ENCODE measurements at regions not wholly inside any gene's neighbourhood (a gene's known extent, or its start where the extent isn't known, plus 50 kb on each side); places are given as distances from the start of the nearest gene placed in this dataset.

DNA sequence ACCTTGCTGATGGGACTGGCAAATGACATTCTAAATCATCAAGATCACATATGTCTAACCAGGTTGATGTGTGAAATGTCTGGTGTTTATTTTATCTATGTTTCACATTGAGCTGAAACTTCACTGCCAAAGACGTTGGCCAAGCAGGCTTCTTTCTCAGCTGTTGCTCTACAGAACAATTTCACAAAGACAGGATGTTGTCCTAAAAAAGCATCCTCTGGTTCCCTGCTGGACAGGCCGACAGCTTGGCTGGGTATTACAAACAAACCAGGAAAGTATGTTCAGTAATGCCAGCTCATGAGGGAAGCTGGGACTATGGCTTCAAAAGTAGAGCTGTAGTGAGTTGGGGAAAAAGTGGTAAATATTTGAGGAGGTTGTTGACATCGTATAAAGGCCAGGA is 179.4 kb downstream of the FAM43A start:
- 88 to 89% methylated on average over 3 of the region's 3 CpGs for WGBS, 2 experiments

DNA sequence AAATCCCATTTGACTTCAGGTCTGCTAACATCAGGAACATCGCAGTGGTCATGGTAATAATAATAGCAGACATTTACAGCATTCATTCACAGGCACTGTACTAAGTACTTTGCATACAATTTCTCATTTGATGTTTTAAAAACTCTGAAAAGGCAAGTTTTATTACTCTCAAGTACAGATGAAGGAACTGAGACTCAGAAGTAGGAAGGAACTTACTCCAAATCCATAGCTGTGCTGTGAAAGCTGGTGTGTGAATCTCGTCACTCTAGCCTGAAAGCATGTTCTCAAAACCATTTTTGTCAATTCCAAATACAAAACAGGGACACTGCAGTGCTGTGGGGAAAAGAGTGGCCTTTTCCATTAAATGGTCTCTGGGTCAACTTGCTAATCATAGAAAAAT is 179.9 kb downstream of the FAM43A start:
- no peak overlapping the region for H3K4me3 ChIP-seq (ENCODE audit: insufficient read depth, low read depth, low read length)
- H3K27ac ChIP-seq (ENCODE audit: insufficient read depth, low read depth, low read length, poor library complexity, severe bottlenecking), result no peak overlapping the region
- H3K27me3 ChIP-seq (ENCODE audit: control insufficient read depth, insufficient read depth, low read length, poor library complexity, severe bottlenecking), result no peaks in the 10 kb centered on the region
- no peaks in the 10 kb centered on the region for H3K9me3 ChIP-seq (ENCODE audit: control insufficient read depth, low read length)
- H3K4me1 ChIP-seq (ENCODE audit: control insufficient read depth, insufficient read depth, low read length), result peaks cover 3% of the 10 kb centered on the region
- WGBS, 2 experiments, result 89 to 92% methylated on average over 2 of the region's 2 CpGs
- no peaks in the 10 kb centered on the region for H3K36me3 ChIP-seq (ENCODE audit: control insufficient read depth, insufficient read depth, low read length)

More for the DNA sequence above, 179.4 kb downstream of the FAM43A start:
- Histone ChIP-seq H3K27me3 (ENCODE audit: control insufficient read depth, insufficient read depth, low read length, poor library complexity, severe bottlenecking) (no peaks in the 10 kb centered on the region), H3K27ac (ENCODE audit: insufficient read depth, low read depth, low read length, poor library complexity, severe bottlenecking) (no peak overlapping the region), H3K36me3 (ENCODE audit: control insufficient read depth, insufficient read depth, low read length) (no peaks in the 10 kb centered on the region), H3K9me3 (ENCODE audit: control insufficient read depth, low read length) (no peaks in the 10 kb centered on the region), H3K4me3 (ENCODE audit: insufficient read depth, low read depth, low read length) (no peak overlapping the region), H3K4me1 (ENCODE audit: control insufficient read depth, insufficient read depth, low read length) (no peaks in the 10 kb centered on the region)

DNA sequence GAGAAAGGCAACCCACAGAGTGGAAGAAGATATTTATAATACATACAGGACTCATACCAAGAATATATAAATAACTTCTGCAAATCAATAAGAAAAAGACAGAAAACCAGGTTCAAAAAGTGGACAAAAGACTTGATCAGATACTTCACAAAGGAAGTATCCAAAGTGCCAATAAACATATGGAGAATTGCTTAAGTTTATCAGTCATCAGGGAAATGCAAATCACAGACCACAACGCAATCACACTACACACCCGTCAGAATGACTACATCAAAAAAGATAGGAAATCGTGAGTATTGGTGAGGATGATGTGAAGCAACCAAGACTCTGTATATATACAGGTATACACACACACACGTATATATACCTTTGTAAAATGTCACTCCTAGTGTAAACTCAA is 180.6 kb downstream of the FAM43A start:
- Histone ChIP-seq H3K27me3 (ENCODE audit: control insufficient read depth, insufficient read depth, low read length, poor library complexity, severe bottlenecking) (no peaks in the 10 kb centered on the region), H3K36me3 (ENCODE audit: control insufficient read depth, insufficient read depth, low read length) (no peaks in the 10 kb centered on the region), H3K4me3 (ENCODE audit: insufficient read depth, low read depth, low read length) (no peak overlapping the region), H3K27ac (ENCODE audit: insufficient read depth, low read depth, low read length, poor library complexity, severe bottlenecking) (no peak overlapping the region), H3K4me1 (ENCODE audit: control insufficient read depth, insufficient read depth, low read length) (peaks cover 9% of the 10 kb centered on the region), H3K9me3 (ENCODE audit: control insufficient read depth, low read length) (no peaks in the 10 kb centered on the region)
- WGBS, 2 experiments, result 84 to 100% methylated on average over 1 to 3 of the region's 4 CpGs

DNA sequence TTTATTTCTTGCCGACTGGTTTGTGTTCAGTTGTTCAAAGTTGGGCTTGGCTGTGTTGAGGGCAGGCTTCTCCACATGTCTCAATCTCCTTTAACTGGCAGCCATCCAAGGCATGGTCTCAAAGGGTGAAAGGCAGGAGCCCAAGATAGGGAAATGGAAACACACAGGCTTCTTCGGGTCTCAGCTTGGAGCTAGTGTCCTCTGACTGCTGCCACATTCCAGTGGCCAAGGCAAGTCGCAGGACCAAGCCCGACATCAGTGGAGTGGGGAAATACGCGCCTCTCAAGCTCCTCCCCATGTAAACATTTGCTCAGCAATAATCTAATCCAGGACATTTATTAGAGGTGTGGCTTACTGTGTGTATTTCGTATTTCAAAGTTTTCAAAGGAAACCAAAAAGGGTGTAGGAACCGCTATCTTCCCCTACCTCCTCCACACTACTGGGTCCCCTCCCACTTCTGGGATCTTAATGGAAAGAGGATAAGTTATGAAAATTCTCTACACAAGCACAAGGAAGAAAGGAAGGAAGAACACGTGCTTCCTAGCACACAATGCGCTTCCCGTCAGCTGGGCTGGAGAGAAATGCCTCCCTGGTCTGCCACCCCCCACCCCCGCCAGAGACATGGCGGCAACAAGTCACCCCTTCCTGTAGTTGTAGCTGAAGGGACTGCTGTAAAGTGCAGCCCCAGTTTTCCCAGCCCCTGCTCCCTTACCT is 181.7 kb downstream of the FAM43A start:
- no peak overlapping the region for H3K4me3 ChIP-seq (ENCODE audit: insufficient read depth, low read depth, low read length)
- H3K27ac ChIP-seq (ENCODE audit: insufficient read depth, low read depth, low read length, poor library complexity, severe bottlenecking), result no peak overlapping the region
- H3K36me3 ChIP-seq (ENCODE audit: control insufficient read depth, insufficient read depth, low read length), result no peaks in the 10 kb centered on the region
- H3K4me1 ChIP-seq (ENCODE audit: control insufficient read depth, insufficient read depth, low read length), result peaks cover 21% of the 10 kb centered on the region
- no peaks in the 10 kb centered on the region for H3K27me3 ChIP-seq (ENCODE audit: control insufficient read depth, insufficient read depth, low read length, poor library complexity, severe bottlenecking)
- no peaks in the 10 kb centered on the region for H3K9me3 ChIP-seq (ENCODE audit: control insufficient read depth, low read length)
- WGBS, 2 experiments, result 83% methylated on average over 11 of the region's 13 CpGs

DNA sequence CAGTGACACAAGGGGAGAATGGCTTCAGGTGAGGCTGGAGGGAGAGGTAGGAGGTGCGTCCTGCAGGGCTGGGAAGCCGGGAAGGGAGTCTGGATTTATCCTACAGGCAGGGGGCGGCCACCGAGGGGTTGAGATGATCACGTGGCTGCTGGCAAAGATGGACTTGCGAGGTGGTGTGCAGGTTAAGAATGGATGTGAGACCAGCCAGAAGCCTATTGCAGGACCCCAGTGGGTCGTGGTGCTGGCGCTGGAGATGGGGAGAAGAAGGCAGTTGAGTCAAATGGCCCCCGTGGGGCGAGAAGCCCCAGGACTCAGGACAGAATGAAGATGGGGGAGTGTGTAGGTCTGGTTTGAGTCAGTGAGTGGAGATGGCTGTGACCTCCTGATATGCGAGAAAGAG is 183.1 kb downstream of the FAM43A start:
- Histone ChIP-seq H3K36me3 (ENCODE audit: control insufficient read depth, insufficient read depth, low read length) (no peaks in the 10 kb centered on the region), H3K4me3 (ENCODE audit: insufficient read depth, low read depth, low read length) (no peak overlapping the region), H3K4me1 (ENCODE audit: control insufficient read depth, insufficient read depth, low read length) (peaks cover 28% of the 10 kb centered on the region), H3K27ac (ENCODE audit: insufficient read depth, low read depth, low read length, poor library complexity, severe bottlenecking) (no peak overlapping the region), H3K9me3 (ENCODE audit: control insufficient read depth, low read length) (no peaks in the 10 kb centered on the region), H3K27me3 (ENCODE audit: control insufficient read depth, insufficient read depth, low read length, poor library complexity, severe bottlenecking) (no peaks in the 10 kb centered on the region)
- 86 to 88% methylated on average over 11 of the region's 11 CpGs for WGBS, 2 experiments

GRCh38 chr3:194869482-194870169 is 183.9 kb downstream of the FAM43A start:
- WGBS, 2 experiments, result 88 to 91% methylated on average over 13 of the region's 14 CpGs
- no peaks in the 10 kb centered on the region for H3K9me3 ChIP-seq (ENCODE audit: control insufficient read depth, low read length)

DNA sequence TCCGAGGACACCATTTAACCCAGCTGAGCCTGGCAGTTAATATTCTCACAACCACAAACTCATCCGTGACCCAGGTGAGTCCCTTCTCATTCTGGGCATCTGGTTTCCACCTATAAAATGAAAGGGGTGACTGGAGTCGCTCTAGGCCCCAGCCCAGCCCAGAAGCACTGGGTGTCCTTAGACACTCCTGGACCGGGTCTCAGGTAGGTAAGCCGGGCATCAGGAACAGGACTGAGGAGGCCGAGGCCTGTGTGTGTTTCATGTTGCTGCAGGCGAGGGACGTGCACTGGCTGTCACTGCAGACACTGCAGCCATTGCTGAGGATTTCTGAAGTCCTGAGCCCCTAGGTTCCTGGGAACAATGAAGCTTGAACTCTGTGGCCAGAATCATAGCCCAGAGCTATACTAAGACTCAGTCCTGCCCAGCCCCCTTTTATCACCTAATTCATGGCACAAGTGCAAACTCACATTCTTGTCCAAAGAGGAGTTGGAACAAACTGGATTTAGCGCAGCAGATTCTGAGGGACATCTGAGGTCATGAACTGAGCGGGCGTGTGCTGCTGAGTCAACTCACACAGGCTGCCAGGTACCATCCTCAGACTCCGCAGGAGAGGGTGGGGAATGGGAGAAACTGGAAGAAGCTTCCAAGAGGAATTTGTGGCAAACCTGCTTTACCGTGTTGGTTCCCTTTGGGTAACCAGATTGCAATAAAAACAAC is 184.9 kb downstream of the FAM43A start:
- no peaks in the 10 kb centered on the region for H3K27me3 ChIP-seq (ENCODE audit: control insufficient read depth, insufficient read depth, low read length, poor library complexity, severe bottlenecking)
- H3K9me3 ChIP-seq (ENCODE audit: control insufficient read depth, low read length), result no peaks in the 10 kb centered on the region
- H3K4me3 ChIP-seq (ENCODE audit: insufficient read depth, low read depth, low read length), result no peak overlapping the region
- peaks cover 28% of the 10 kb centered on the region for H3K4me1 ChIP-seq (ENCODE audit: control insufficient read depth, insufficient read depth, low read length)
- H3K27ac ChIP-seq (ENCODE audit: insufficient read depth, low read depth, low read length, poor library complexity, severe bottlenecking), result no peak overlapping the region
- no peaks in the 10 kb centered on the region for H3K36me3 ChIP-seq (ENCODE audit: control insufficient read depth, insufficient read depth, low read length)
- 80 to 84% methylated on average over 13 of the region's 13 CpGs for WGBS, 2 experiments

More at GRCh38 chr3:194869482-194870169, 183.9 kb downstream of the FAM43A start:
- Histone ChIP-seq H3K27ac (ENCODE audit: insufficient read depth, low read depth, low read length, poor library complexity, severe bottlenecking) (no peak overlapping the region), H3K4me3 (ENCODE audit: insufficient read depth, low read depth, low read length) (no peak overlapping the region), H3K4me1 (ENCODE audit: control insufficient read depth, insufficient read depth, low read length) (peaks cover 28% of the 10 kb centered on the region), H3K36me3 (ENCODE audit: control insufficient read depth, insufficient read depth, low read length) (no peaks in the 10 kb centered on the region), H3K27me3 (ENCODE audit: control insufficient read depth, insufficient read depth, low read length, poor library complexity, severe bottlenecking) (no peaks in the 10 kb centered on the region)

- H3K27me3 ChIP-seq (ENCODE audit: control insufficient read depth, insufficient read depth, low read length, poor library complexity, severe bottlenecking), result no peaks in the 10 kb centered on the region
- no peaks in the 10 kb centered on the region for H3K9me3 ChIP-seq (ENCODE audit: control insufficient read depth, low read length)
- 30 to 34% methylated on average over 12 to 13 of the region's 13 CpGs for WGBS, 2 experiments
- H3K4me3 ChIP-seq (ENCODE audit: insufficient read depth, low read depth, low read length), result no peak overlapping the region
- no peak overlapping the region for H3K27ac ChIP-seq (ENCODE audit: insufficient read depth, low read depth, low read length, poor library complexity, severe bottlenecking)
- no peaks in the 10 kb centered on the region for H3K36me3 ChIP-seq (ENCODE audit: control insufficient read depth, insufficient read depth, low read length)
- peaks cover 28% of the 10 kb centered on the region for H3K4me1 ChIP-seq (ENCODE audit: control insufficient read depth, insufficient read depth, low read length)
These were observed 185.6 kb downstream of the FAM43A start for GRCh38 chr3:194871143-194871863.

DNA sequence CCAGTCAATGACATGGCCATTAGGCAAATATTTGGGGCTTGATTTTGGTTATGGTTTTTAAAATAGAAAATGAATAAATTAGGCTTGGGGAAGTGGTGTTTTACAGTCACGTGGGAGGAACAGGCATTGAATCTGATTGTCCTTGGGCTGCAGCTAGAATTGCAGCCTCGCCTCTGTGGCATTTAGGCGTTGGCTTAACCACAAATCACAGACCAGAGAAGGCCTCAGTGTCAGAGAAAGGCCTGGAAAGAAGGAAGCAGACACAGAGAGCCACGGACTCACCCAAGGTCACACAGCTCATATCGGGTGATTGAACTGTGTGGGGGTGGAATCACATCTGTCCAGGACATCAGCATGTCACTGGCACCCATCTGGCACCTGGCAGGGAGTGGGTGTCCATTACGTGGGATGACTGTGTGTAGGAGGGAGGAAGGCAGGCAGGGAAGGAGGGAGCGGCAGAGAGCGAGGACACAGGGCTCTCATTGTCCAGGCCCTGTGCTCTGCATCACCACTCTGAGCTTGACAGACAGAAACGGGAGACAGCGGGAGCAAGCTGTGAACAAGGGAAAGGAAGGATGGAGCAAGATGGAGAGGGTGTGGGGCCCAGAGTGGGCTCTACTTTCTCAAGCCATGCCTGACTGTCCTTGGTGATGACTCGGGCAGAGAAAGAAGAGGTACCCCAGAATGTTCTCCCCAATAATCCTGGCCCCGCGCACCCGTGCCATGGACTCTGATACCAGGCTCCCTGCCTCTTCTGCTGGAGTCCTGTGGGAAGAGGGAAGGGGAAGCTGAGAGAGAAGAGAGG is 186.4 kb downstream of the FAM43A start:
- Histone ChIP-seq H3K9me3 (ENCODE audit: control insufficient read depth, low read length) (no peaks in the 10 kb centered on the region), H3K27me3 (ENCODE audit: control insufficient read depth, insufficient read depth, low read length, poor library complexity, severe bottlenecking) (no peaks in the 10 kb centered on the region), H3K36me3 (ENCODE audit: control insufficient read depth, insufficient read depth, low read length) (no peaks in the 10 kb centered on the region), H3K4me3 (ENCODE audit: insufficient read depth, low read depth, low read length) (no peak overlapping the region), H3K27ac (ENCODE audit: insufficient read depth, low read depth, low read length, poor library complexity, severe bottlenecking) (peak overlapping the region; percentile 63), H3K4me1 (ENCODE audit: control insufficient read depth, insufficient read depth, low read length) (peaks cover 28% of the 10 kb centered on the region)
- 44 to 45% methylated on average over 14 of the region's 14 CpGs for WGBS, 2 experiments
